HG02884 (cell line): ENCODE measurements at regions not wholly inside any gene's neighbourhood (a gene's known extent, or its start where the extent isn't known, plus 50 kb on each side); places are given as distances from the start of the nearest gene placed in this dataset.

Experiments
- ATAC-seq: cut with Tn5 transposase; IDR thresholded peaks from one replicate; pipeline ENCODE4 v1.9.1; 2021; ENCODE audit warnings: mild to moderate bottlenecking, moderate library complexity; ENCODE audit not compliant: unreplicated experiment

DNA sequence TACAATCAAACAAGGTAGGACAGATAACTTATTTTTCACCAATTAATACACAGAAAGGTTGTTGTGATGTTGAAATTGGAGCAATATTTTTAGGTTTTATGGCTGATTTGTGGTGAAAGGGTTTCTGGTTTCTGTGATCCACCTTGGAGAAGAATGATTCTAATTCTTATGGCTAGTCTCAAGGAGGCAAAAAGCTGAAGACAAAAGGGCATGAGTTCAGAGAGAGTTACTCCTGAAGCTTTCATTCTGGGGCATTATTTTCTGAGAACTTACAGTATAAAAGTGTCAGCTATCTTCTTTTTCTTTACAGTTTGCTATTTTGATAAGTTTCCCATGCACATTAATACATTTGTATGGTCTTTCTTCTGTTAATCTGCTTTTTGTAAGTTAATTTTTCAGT, 372.4 kb upstream of the CCDC179 start:
- ATAC-seq = no peak

- no peak for ATAC-seq
Observed at GRCh38 chr11:23233075-23233474, 372.8 kb upstream of the CCDC179 start.

- no peak for ATAC-seq
Observed at GRCh38 chr11:23236826-23237555, 376.7 kb upstream of the CCDC179 start.

- ATAC-seq = no peak
Observed at GRCh38 chr11:23252426-23252825, 392.2 kb upstream of the CCDC179 start.

DNA sequence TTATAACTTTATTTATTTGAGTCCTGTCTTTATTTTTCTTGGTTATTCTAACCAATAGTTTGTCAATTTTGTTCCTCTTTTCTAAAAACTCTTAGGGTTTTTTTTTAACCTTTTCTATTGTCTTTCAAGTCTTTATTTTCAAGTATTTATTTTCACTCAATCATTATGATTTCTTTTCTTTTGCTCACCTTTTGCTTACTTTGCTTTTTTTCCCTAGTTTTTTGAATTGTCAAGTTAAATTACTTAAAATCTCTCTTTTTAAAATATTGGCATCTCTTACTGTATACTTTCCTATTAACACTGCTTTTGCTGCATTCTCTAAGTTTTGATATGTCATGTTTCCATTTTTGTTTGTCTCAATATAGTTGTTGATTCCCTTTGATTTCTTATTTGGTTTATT, 396.8 kb upstream of the CCDC179 start:
- ATAC-seq = no peak

DNA sequence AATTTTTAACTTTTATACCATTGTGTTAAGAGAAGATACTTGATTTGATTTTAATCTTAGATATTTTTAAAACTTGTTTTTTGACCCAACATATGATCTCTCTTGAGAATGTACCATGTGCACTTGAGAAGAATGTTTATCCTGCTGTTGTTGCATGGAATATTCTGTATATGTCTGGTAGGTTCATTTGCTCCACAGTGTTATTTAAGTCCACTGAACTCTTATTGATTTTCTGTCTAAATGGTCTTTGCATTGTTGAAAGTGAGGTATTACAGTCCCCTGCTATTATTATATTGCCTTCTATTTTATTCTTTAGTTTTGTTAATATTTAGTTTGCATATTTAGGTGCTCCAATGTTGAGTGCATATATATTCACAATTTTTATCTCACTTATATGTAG, 397.3 kb upstream of the CCDC179 start:
- ATAC-seq = no peak

DNA sequence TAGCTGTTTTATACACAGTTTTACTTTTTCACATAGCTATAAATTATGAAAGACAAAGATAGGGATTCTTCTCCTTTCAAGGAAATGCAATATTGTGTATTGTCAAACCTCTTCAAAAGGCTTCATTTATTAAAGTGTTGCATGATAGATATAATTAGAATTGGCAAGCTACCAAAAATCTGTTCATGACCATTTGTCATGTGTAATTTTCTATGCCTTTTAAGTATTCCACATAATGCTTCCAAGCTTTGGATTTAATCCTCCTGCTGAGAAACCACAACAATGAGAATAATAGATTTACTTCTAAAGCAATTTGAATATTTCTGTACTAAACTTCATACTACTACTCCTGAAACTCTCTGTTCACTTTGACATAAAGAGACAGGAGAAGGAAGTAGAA, 403.2 kb upstream of the CCDC179 start:
- ATAC-seq = no peak

GRCh38 chr11:23272095-23272494, 411.8 kb upstream of the CCDC179 start:
- no peak for ATAC-seq

DNA sequence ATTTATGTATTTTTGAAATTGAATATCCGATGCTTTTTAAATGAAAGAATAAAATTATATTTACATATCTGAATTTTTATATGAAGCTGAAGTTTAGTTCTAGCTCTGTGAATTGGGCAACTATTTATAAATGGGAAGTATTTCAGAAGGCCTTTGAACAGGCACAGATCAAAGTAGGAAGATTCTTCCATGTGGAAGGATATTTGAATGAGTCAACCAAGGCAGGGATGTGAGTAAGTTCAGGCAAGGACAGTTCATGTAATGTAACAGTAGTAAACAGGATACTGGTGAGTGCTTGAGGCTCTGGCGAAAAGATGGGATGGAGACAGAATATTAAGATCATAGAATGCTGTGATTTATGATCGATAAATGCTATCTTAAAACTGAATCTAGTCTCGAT, 417.8 kb upstream of the CCDC179 start:
- no peak for ATAC-seq

- no peak for ATAC-seq
Observed at GRCh38 chr11:23280088-23280487, 419.8 kb upstream of the CCDC179 start.

DNA sequence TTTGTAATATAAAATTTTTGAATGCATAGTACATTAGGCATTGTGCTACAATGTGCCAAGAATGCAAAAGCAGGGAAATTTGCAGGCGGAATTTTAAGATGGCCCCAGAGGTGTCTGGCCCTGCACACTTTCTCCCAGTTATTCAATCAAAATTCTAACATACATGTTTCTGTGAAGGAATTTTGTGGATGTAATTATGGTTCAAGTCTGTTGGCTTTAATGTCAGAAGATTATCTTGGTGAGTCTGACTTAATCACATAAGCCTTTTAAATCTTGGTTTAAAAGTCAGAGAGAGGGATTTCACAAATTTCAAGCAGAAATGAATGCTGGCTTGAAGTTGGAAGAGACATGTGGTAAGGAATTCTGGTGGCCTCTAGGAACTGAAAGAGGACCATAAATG, 423.4 kb upstream of the CCDC179 start:
- no peak for ATAC-seq

GRCh38 chr11:23284631-23285030, 424.4 kb upstream of the CCDC179 start:
- ATAC-seq = no peak

DNA sequence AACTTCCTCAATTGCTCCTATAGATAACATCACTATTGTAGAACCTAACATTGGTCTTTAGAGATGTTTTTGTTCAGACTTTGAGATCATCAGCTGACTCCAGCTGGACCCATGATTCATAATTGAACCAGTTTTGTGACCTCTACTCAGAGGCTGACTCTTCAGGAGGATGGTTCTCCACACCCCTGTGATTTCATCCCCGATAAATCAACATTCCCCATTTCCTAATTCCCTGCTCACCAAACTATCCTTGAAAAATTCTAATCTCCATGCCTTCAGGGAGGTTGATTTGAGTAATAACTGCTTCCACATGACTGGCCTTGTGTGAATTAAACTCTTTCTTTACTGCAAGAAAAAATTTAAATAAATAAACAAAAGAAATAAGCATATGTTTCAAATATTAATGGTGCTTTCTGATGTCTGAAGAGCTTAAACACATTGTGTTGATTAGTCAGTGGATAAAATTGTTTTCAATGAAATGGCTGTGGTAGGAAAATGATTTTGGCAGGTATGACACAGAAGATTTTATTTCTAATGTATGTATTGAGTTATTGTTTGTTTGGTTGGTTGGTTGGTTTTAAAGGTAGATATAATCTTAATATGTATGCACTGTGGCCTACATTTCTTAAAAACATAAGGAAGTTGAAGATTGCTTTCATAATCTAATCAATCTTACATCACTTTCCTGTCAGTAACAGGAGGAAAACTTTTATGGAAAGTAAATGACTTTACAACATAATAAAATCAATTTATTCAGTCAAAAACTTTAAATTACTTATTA, 427.9 kb upstream of the CCDC179 start:
- ATAC-seq = no peak

GRCh38 chr11:23295241-23295640, 435.0 kb upstream of the CCDC179 start:
- ATAC-seq = no peak

DNA sequence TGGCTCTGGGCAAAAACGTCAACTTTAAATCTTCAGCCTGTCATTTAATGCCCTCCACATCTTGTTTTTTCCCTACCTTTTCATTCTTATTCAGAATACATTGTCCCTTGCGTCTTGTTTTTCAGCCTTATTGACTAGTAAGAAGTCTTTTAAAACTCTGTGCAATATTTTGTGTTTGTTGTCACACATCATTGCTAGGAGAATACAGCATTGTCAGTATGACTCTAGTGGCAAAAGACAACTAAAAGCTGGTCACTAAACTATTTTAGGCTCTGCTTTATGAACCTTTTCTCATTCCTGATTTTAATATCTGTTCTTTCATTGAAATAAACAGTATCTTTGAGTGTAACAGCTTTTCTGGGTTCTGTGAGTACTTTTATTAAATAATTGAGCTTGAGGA, 447.8 kb upstream of the CCDC179 start:
- no peak for ATAC-seq

- no peak for ATAC-seq
Observed at GRCh38 chr11:23310276-23310675, 450.0 kb upstream of the CCDC179 start.

- no peak for ATAC-seq
Observed at GRCh38 chr11:23311986-23312940, 452.0 kb upstream of the CCDC179 start.

DNA sequence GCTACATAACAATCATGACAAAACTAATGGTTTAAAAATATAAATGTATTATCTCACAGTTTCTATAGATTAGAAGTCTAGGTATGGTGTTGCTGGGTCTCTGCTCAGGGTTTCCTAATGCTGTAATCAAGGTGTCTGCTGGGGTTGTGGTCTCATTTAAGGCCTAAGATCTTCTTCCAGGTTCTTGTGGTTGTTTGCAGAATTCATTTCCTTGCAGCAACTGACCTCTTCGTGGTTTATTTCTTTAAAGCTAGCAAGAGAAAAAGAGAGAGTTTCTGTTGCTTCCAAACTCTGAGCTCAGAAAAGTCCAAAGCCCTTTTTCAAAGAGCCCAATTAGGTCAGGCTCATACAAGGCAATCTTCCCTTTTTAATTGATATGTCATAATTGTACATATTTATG, 452.7 kb upstream of the CCDC179 start:
- no peak for ATAC-seq

DNA sequence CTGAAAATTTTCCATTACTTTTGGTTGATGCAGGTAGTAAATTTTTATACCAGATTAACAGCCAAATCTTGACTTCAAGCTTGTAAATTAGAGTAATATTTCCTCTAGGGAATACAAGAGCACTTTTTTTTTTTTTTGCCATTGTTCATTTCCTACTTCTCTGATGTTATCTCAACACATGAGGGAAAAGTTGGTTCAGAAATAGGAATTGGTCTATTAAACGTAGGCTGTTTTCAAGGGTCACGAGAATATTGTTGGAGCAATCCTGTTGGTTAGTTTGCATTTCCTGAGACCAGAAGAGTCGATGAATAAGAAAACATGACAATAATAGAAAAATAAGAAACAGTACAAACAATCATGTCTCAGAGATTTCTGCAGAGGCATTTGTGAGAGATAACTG, 453.9 kb upstream of the CCDC179 start:
- ATAC-seq = no peak

DNA sequence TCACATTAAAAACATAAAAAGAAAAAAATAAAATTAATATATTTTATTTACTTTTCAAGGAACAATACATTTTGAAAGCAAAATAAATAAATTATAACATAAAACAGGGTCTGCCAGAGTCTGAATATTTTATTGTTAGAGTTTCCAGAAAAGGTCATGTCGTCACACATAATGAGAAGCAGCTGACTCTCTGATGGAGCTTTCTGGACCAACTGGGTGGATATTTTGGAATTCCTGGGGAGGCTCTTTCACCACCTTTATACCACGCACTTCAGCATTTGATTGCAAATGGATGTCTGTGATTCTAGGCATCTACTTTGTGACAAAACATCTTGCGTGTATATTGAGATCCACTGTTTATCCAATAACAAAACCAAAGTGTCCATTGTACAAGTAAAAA, 455.0 kb upstream of the CCDC179 start:
- ATAC-seq = no peak

DNA sequence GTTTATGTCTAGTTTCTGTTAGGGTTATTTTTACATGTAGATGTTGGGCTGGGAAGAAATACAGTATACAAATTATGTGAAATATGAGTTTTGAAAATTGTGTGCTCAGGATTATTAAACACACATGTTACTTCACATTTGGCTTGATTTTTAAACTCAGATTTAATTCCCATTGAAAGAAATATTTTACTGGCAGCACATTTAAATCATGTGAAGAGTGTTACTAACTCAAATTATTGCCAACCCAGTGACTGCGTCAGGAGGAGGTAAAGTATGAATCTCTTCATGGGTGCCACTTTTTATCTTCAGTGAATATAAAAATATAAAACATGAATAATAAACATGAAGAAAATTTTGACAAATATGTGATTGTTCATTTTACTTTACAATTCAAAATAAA, 457.5 kb upstream of the CCDC179 start:
- ATAC-seq = no peak
